ENCODE measurements at regions not wholly inside any gene's neighbourhood (a gene's known extent, or its start where the extent isn't known, plus 50 kb on each side); places are given as distances from the start of the nearest gene placed in this dataset.

DNA sequence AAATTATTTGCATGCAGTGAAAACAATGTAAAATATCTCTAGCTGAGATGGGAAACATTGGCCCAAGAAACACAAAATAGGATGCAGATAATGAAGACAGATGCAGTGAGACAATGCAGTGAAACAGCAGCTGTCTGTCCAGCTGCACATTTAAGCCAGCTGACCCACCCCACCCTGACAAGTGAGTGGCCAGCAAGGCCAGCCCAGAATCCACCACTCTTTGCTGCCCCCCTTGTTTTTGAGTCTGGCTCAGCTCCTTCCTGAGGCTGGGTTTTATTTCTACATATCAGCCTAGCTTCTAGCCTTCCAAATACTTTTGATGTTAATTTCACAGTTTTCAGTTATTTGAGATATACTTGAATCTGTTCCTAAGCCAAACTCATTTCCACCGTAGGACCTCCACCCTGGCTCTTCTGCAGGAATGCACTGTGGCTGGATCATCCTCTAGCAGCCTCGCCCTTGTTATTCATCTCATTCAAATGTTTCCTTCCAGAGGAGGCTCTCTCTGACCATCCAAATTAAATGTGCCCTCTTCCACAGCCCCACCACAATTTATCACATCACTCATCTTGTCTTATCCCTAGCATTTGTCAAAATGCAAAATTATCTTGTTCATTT lies 154.1 kb upstream of the POU2AF2 start:
- no peak overlapping the region for H3K4me2 ChIP-seq
- H3K27ac ChIP-seq: no peak overlapping the region
- H3K4me1 Mint-ChIP-seq: peaks cover 11% of the 10 kb centered on the region
- no peak overlapping the region for H2AFZ ChIP-seq (replicated peaks)
- no peaks in the 10 kb centered on the region for H3K9me3 ChIP-seq (ENCODE audit: low read depth)
- no peaks in the 10 kb centered on the region for H4K20me1 ChIP-seq (ENCODE audit: low read depth)
- H3K27ac Mint-ChIP-seq: no peak overlapping the region
- H3K9ac ChIP-seq: no peak overlapping the region
- H3K4me1 ChIP-seq: no peaks in the 10 kb centered on the region
- H3K9me3 Mint-ChIP-seq: no peaks in the 10 kb centered on the region
- no peak overlapping the region for H3K4me3 Mint-ChIP-seq
- TF ChIP-seq, protein P1, sequence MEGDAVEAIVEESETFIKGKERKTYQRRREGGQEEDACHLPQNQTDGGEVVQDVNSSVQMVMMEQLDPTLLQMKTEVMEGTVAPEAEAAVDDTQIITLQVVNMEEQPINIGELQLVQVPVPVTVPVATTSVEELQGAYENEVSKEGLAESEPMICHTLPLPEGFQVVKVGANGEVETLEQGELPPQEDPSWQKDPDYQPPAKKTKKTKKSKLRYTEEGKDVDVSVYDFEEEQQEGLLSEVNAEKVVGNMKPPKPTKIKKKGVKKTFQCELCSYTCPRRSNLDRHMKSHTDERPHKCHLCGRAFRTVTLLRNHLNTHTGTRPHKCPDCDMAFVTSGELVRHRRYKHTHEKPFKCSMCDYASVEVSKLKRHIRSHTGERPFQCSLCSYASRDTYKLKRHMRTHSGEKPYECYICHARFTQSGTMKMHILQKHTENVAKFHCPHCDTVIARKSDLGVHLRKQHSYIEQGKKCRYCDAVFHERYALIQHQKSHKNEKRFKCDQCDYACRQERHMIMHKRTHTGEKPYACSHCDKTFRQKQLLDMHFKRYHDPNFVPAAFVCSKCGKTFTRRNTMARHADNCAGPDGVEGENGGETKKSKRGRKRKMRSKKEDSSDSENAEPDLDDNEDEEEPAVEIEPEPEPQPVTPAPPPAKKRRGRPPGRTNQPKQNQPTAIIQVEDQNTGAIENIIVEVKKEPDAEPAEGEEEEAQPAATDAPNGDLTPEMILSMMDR (IDR thresholded peaks at IDR 0.05): no peak
- TF ChIP-seq EZH2phosphoT487 (IDR thresholded peaks at IDR 0.05) (no peak), EZH2 (IDR thresholded peaks at IDR 0.05) (no peak)
- no peaks in the 10 kb centered on the region for H3K36me3 ChIP-seq
- H3K36me3 Mint-ChIP-seq: no peaks in the 10 kb centered on the region
- no peaks in the 10 kb centered on the region for H3F3A ChIP-seq (ENCODE audit: low read depth)
- no peak for DNase-seq (ENCODE audit: low spot score)
- H3K79me2 ChIP-seq (ENCODE audit: low read depth): no peaks in the 10 kb centered on the region
- H3K27me3 Mint-ChIP-seq (ENCODE audit: insufficient read depth, low read depth): no peaks in the 10 kb centered on the region
- no peak overlapping the region for H3K4me3 ChIP-seq
- H3K27me3 ChIP-seq: no peaks in the 10 kb centered on the region

DNA sequence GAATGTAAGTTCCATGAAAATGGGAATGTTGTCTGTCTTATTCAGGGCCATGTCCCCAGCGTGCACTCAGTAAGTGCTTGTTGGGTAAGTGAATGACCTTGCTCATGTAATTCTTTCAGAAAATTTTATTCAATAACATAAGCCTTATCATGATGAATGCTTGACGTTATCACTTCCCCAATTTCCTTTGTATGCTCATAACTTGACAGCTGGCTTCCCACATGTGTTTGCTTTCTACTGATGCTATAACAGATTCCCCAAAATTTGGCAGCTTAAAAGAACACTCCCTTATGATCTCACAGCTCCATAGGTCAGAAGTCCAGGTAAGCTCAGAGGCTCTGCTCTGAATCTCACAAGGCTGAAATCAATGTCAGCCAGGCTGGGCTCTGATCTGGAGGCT lies 155.8 kb upstream of the POU2AF2 start:
- H3K4me3 Mint-ChIP-seq: no peak overlapping the region
- no peaks in the 10 kb centered on the region for H3K79me2 ChIP-seq (ENCODE audit: low read depth)
- H3K4me3 ChIP-seq: no peak overlapping the region
- no peaks in the 10 kb centered on the region for H3K9me3 Mint-ChIP-seq
- no peaks in the 10 kb centered on the region for H3K27me3 Mint-ChIP-seq (ENCODE audit: insufficient read depth, low read depth)
- no peaks in the 10 kb centered on the region for H3F3A ChIP-seq (ENCODE audit: low read depth)
- H3K27me3 ChIP-seq: no peaks in the 10 kb centered on the region
- peaks cover 24% of the 10 kb centered on the region for H3K4me1 Mint-ChIP-seq
- no peak overlapping the region for H3K27ac ChIP-seq
- no peak overlapping the region for H3K9ac ChIP-seq
- no peaks in the 10 kb centered on the region for H3K4me1 ChIP-seq
- H3K36me3 Mint-ChIP-seq: no peaks in the 10 kb centered on the region
- TF ChIP-seq EZH2 (IDR thresholded peaks at IDR 0.05): no peak
- no peak for TF ChIP-seq EZH2phosphoT487 (IDR thresholded peaks at IDR 0.05)
- TF ChIP-seq, protein P1 (IDR thresholded peaks at IDR 0.05): no peak
- H4K20me1 ChIP-seq (ENCODE audit: low read depth): no peaks in the 10 kb centered on the region
- no peaks in the 10 kb centered on the region for H3K9me3 ChIP-seq (ENCODE audit: low read depth)
- H2AFZ ChIP-seq (replicated peaks): no peak overlapping the region
- H3K27ac Mint-ChIP-seq: no peak overlapping the region
- H3K36me3 ChIP-seq: no peaks in the 10 kb centered on the region
- H3K4me2 ChIP-seq: no peak overlapping the region
- DNase-seq (ENCODE audit: low spot score): no peak

DNA sequence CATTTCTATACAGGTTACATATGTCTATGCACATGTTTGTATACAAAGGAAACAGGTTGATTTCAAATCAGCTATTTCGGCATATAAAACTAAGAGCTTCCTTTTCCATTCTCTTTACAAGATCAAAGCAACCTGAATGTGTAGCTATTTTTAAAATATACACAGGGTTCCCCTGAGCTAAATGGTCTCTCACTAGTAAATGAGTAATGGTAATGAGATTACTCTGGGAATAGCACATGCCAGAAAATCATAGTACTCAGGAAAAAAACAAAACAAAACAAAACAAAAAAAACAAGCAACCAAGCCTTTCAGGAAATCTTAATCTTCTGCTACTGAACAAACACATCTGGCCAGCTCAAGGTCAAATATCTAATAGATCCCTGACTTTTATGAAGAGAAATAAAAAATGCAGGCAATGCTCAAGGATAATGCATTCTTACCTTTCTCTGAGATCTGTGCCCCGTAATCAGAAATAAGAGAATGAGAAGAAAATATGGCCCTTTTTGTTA lies 156.6 kb upstream of the POU2AF2 start:
- no peak overlapping the region for H2AFZ ChIP-seq (replicated peaks)
- no peaks in the 10 kb centered on the region for H3K36me3 Mint-ChIP-seq
- no peaks in the 10 kb centered on the region for H3K27me3 ChIP-seq
- TF ChIP-seq, protein P1 (IDR thresholded peaks at IDR 0.05): no peak
- no peak for TF ChIP-seq EZH2phosphoT487 (IDR thresholded peaks at IDR 0.05)
- no peak for TF ChIP-seq EZH2 (IDR thresholded peaks at IDR 0.05)
- H3K27ac Mint-ChIP-seq: no peak overlapping the region
- no peak overlapping the region for H3K9ac ChIP-seq
- no peaks in the 10 kb centered on the region for H3K9me3 Mint-ChIP-seq
- peaks cover 24% of the 10 kb centered on the region for H3K4me1 Mint-ChIP-seq
- no peaks in the 10 kb centered on the region for H3K27me3 Mint-ChIP-seq (ENCODE audit: insufficient read depth, low read depth)
- DNase-seq (ENCODE audit: low spot score): no peak
- H3F3A ChIP-seq (ENCODE audit: low read depth): no peaks in the 10 kb centered on the region
- H3K9me3 ChIP-seq (ENCODE audit: low read depth): no peaks in the 10 kb centered on the region
- H4K20me1 ChIP-seq (ENCODE audit: low read depth): no peaks in the 10 kb centered on the region
- H3K4me1 ChIP-seq: no peaks in the 10 kb centered on the region
- H3K4me3 ChIP-seq: no peak overlapping the region
- no peaks in the 10 kb centered on the region for H3K36me3 ChIP-seq
- no peak overlapping the region for H3K4me2 ChIP-seq
- H3K79me2 ChIP-seq (ENCODE audit: low read depth): no peaks in the 10 kb centered on the region
- no peak overlapping the region for H3K27ac ChIP-seq
- H3K4me3 Mint-ChIP-seq: no peak overlapping the region
